Thyroid gland (tissue), 4 donors: ENCODE measurements at regions not wholly inside any gene's neighbourhood (a gene's known extent, or its start where the extent isn't known, plus 50 kb on each side); places are given as distances from the start of the nearest gene placed in this dataset.

ENCODE experiments used
- DNase-seq, 2 donors: peaks; one replicate each; pipeline ENCODE4 v3.0.0-alpha.2; 2019
- H3K27ac ChIP-seq, 3 donors: fragments of 200-600 bp; sonication (generic); 1 replicate in 2 of 3; 2 replicates in 1 of 3; pipeline ENCODE4 v1.5.1; 2016 to 2019; ENCODE audit warnings: mild to moderate bottlenecking in 1 of 3, moderate library complexity in 1 of 3
- H3K27me3 ChIP-seq: fragments of 200-600 bp; sonication (generic); one replicate; pipeline ENCODE4 v1.5.1; 2019
- H3K36me3 ChIP-seq, 2 donors: fragments of 200-600 bp; sonication (generic); one replicate each; pipeline ENCODE4 v1.5.1; 2016 to 2019
- H3K4me1 ChIP-seq, 2 donors: fragments of 200-600 bp; sonication (generic); one replicate each; pipeline ENCODE4 v1.5.1; 2017 to 2019
- H3K4me3 ChIP-seq, 3 donors: fragments of 200-600 bp; sonication (generic); replicated peaks in 1 of 3; 1 replicate in 2 of 3; 2 replicates in 1 of 3; pipeline ENCODE4 v1.5.1; 2016; ENCODE audit warnings: mild to moderate bottlenecking in 1 of 3
- H3K9me3 ChIP-seq: fragments of 200-600 bp; sonication (generic); one replicate; pipeline ENCODE4 v1.5.1; 2017
- CTCF ChIP-seq, 6 experiments: fragments of 200-600 bp in 3 of 6; fragments of 450-650 bp in 3 of 6; sonication (generic) in 3 of 6; IDR thresholded peaks; one replicate each; pipeline ENCODE4 v1.5.1; 2016 to 2019; ENCODE audit warnings: antibody characterized with exemption in 6 of 6, mild to moderate bottlenecking in 2 of 6, inconsistent platforms in 1 of 6, moderate library complexity in 1 of 6
- POLR2A ChIP-seq, 2 donors: fragments of 450-650 bp; IDR thresholded peaks; one replicate each; pipeline ENCODE4 v1.6.1; 2017; ENCODE audit warnings: antibody characterized with exemption in 2 of 2, mild to moderate bottlenecking in 2 of 2, moderate library complexity in 1 of 2
- WGBS, 2 donors: methylation state at CpG; one replicate each; pipeline ENCODE4 v1.1.5; 2017; 5-methylcytosine and 5-hydroxymethylcytosine counted together
- intact Hi-C: fragments of 100-400 bp; cut with DNase I; formaldehyde crosslinking; loops from one replicate; pipeline ENCODE4 v1.15.1; 2023

- DNase-seq, result no peak
- H3K4me3 ChIP-seq, result no peak overlapping the region
- no peaks in the 10 kb centered on the region for H3K36me3 ChIP-seq
- H3K4me1 ChIP-seq, result no peaks in the 10 kb centered on the region
- no peak overlapping the region for H3K27ac ChIP-seq
- TF ChIP-seq CTCF (IDR thresholded peaks at IDR 0.05), result no peak
- TF ChIP-seq POLR2A (IDR thresholded peaks at IDR 0.05), result no peak
- no peaks in the 10 kb centered on the region for H3K9me3 ChIP-seq
- H3K27me3 ChIP-seq, result no peaks in the 10 kb centered on the region
- WGBS, 2 donors, result 90 to 93% methylated on average over 2 of the region's 2 CpGs
- intact Hi-C loops, result no loop called here
Measured at GRCh38 chr5:147961208-147961749, 54.9 kb upstream of the C5orf46 start.

GRCh38 chr5:147957901-147958300, 51.6 kb upstream of the C5orf46 start:
- intact Hi-C loops, result no loop called here
- H3K4me3 ChIP-seq, result no peak overlapping the region
- TF ChIP-seq POLR2A (IDR thresholded peaks at IDR 0.05), result no peak
- TF ChIP-seq CTCF (IDR thresholded peaks at IDR 0.05), result no peak
- 92 to 96% methylated on average over 6 of the region's 6 CpGs for WGBS, 2 donors
- H3K27ac ChIP-seq, result no peak overlapping the region
- DNase-seq, result no peak
- H3K9me3 ChIP-seq, result no peaks in the 10 kb centered on the region
- H3K4me1 ChIP-seq, result no peaks in the 10 kb centered on the region
- no peaks in the 10 kb centered on the region for H3K36me3 ChIP-seq
- H3K27me3 ChIP-seq, result no peaks in the 10 kb centered on the region

GRCh38 chr5:147956842-147957223, 50.5 kb upstream of the C5orf46 start:
- intact Hi-C loops, result no loop called here

GRCh38 chr5:147956064-147956841, 49.9 kb upstream of the C5orf46 start:
- no peak for DNase-seq
- Histone ChIP-seq H3K4me3 (no peak overlapping the region), H3K27ac (no peak overlapping the region), H3K4me1 (no peaks in the 10 kb centered on the region), H3K27me3 (no peaks in the 10 kb centered on the region), H3K9me3 (no peaks in the 10 kb centered on the region), H3K36me3 (no peaks in the 10 kb centered on the region)
- WGBS, 2 donors, result 72 to 79% methylated on average over 1 of the region's 1 CpG
- intact Hi-C loops, result no loop called here
- TF ChIP-seq CTCF (IDR thresholded peaks at IDR 0.05) (no peak), POLR2A (IDR thresholded peaks at IDR 0.05) (no peak)

More at GRCh38 chr5:147956842-147957223, 50.5 kb upstream of the C5orf46 start:
- 69 to 79% methylated on average over 2 of the region's 2 CpGs for WGBS, 2 donors
- no peaks in the 10 kb centered on the region for H3K4me1 ChIP-seq
- TF ChIP-seq CTCF (IDR thresholded peaks at IDR 0.05) (no peak), POLR2A (IDR thresholded peaks at IDR 0.05) (no peak)
- H3K27me3 ChIP-seq, result no peaks in the 10 kb centered on the region
- no peak overlapping the region for H3K4me3 ChIP-seq
- H3K36me3 ChIP-seq, result no peaks in the 10 kb centered on the region
- DNase-seq, result no peak
- no peaks in the 10 kb centered on the region for H3K9me3 ChIP-seq
- no peak overlapping the region for H3K27ac ChIP-seq
